DOHH2 (cell line): ENCODE measurements at regions not wholly inside any gene's neighbourhood (a gene's known extent, or its start where the extent isn't known, plus 50 kb on each side); places are given as distances from the start of the nearest gene placed in this dataset.

Experiments used
- H3F3A ChIP-seq: fragments of 200-600 bp; sonication (generic), shearing (Covaris generic); 2 replicates; pipeline ENCODE4 v1.6.0; 2016; ENCODE audit warnings: antibody characterized with exemption, mild to moderate bottlenecking; ENCODE audit not compliant: control insufficient read depth, insufficient read depth
- H3K27ac ChIP-seq: fragments of 200-600 bp; sonication (generic); 2 replicates; pipeline ENCODE4 v1.5.1; 2014; ENCODE audit warnings: low read depth, mild to moderate bottlenecking, low read length, moderate library complexity
- H3K27me3 ChIP-seq: fragments of 200-600 bp; sonication (generic); 2 replicates; pipeline ENCODE4 v1.6.1; 2014; ENCODE audit warnings: mild to moderate bottlenecking, low read length, mixed read lengths; ENCODE audit not compliant: control insufficient read depth
- H3K36me3 ChIP-seq: fragments of 200-600 bp; sonication (generic); 2 replicates; pipeline ENCODE4 v1.6.1; 2014; ENCODE audit warnings: mild to moderate bottlenecking, low read length, moderate library complexity, mixed read lengths; ENCODE audit not compliant: control insufficient read depth
- H3K4me1 ChIP-seq: fragments of 200-600 bp; sonication (generic); 2 replicates; pipeline ENCODE4 v1.6.1; 2014; ENCODE audit warnings: mild to moderate bottlenecking, low read length, mixed read lengths; ENCODE audit not compliant: control insufficient read depth
- H3K4me2 ChIP-seq: fragments of 200-600 bp; sonication (generic); 2 replicates; pipeline ENCODE4 v1.6.0; 2014; ENCODE audit warnings: mild to moderate bottlenecking, low read length, moderate library complexity
- H3K4me3 ChIP-seq: fragments of 200-600 bp; sonication (generic); 2 replicates; pipeline ENCODE4 v1.5.1; 2014; ENCODE audit warnings: mild to moderate bottlenecking, low read length, mixed read lengths
- H3K79me2 ChIP-seq: fragments of 200-600 bp; sonication (generic); 2 replicates; pipeline ENCODE4 v1.6.1; 2014; ENCODE audit warnings: mild to moderate bottlenecking, low read length, mixed read lengths; ENCODE audit not compliant: control insufficient read depth
- H3K9me2 ChIP-seq: fragments of 200-600 bp; sonication (generic); replicated peaks from 2 replicates; pipeline ENCODE4 v1.6.1; 2014; ENCODE audit warnings: mild to moderate bottlenecking, low read length, mixed read lengths; ENCODE audit not compliant: control insufficient read depth
- H3K9me3 ChIP-seq: fragments of 200-600 bp; sonication (generic); 2 replicates; pipeline ENCODE4 v1.6.1; 2014; ENCODE audit warnings: antibody characterized with exemption, low read length, mixed read lengths; ENCODE audit not compliant: control insufficient read depth, insufficient read depth
- H4K20me1 ChIP-seq: fragments of 200-600 bp; sonication (generic); 2 replicates; pipeline ENCODE4 v1.6.0; 2014; ENCODE audit warnings: low read depth, mild to moderate bottlenecking, antibody characterized with exemption, low read length, moderate library complexity; ENCODE audit not compliant: control insufficient read depth, insufficient read depth
- EZH2phosphoT487 ChIP-seq: fragments of 200-600 bp; sonication (generic); IDR thresholded peaks from 2 replicates; pipeline ENCODE4 v1.6.1; 2017; ENCODE audit warnings: borderline replicate concordance, mild to moderate bottlenecking, antibody characterized with exemption, low read length, moderate library complexity, mixed read lengths
- TF ChIP-seq, protein P1 (sequence below): fragments of 200-600 bp; sonication (generic); IDR thresholded peaks from one replicate; pipeline ENCODE4 v1.5.1; 2014; ENCODE audit warnings: antibody characterized with exemption, mild to moderate bottlenecking, low read depth, low read length; ENCODE audit not compliant: poor library complexity, severe bottlenecking

DNA sequence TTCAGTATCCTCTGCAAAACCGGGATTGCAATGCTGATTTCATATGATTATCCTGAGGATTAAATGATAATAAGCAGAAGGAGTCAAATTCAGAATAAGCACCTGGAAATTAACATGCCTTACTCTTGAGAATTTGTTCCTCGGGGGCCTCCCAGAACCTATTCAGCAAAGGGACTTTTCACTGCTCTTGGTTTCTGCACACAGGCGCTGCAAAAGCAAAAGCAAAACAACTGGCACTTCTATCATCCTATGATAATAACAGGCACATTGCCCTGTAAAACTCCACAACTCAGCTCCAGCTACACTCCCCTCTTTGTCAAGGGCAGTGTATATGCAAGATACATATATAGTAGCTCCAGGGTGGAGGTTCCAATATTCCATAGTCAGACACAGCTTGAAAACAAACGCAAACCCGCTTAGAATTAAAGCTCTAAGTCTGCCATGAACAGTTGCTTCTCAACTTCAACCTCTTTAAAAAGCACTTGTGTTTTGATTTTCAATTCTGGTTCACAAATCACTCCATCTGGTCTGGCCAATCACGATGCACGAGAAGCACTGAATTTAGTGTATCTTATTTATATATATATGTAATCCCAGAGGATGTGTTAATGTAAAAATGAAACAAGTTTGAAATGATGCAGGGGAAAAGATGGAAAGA is 119.9 kb upstream of the PTER start:
- no peak overlapping the region for H3K4me2 ChIP-seq
- TF ChIP-seq, protein P1, sequence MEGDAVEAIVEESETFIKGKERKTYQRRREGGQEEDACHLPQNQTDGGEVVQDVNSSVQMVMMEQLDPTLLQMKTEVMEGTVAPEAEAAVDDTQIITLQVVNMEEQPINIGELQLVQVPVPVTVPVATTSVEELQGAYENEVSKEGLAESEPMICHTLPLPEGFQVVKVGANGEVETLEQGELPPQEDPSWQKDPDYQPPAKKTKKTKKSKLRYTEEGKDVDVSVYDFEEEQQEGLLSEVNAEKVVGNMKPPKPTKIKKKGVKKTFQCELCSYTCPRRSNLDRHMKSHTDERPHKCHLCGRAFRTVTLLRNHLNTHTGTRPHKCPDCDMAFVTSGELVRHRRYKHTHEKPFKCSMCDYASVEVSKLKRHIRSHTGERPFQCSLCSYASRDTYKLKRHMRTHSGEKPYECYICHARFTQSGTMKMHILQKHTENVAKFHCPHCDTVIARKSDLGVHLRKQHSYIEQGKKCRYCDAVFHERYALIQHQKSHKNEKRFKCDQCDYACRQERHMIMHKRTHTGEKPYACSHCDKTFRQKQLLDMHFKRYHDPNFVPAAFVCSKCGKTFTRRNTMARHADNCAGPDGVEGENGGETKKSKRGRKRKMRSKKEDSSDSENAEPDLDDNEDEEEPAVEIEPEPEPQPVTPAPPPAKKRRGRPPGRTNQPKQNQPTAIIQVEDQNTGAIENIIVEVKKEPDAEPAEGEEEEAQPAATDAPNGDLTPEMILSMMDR = no peak
- no peak for TF ChIP-seq EZH2phosphoT487

DNA sequence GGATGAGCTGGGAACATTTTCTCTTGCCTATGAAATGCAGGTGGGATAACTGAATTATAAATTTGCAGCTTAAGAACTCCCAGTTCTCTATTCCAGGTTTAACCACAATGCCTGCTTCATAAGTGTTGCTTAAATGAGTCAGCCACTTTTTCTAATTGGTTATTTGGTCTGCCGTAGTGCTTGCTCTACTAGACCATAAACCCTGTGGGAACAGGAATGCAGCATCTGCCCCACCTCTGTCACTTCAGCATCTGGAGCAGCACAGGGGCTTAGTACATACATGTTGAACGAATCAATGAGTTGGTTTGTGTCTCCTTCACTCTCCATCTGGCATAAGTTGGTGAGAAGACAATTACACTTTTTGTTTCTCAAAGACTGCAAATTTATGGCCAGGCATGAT is 95.2 kb upstream of the PTER start:
- Histone ChIP-seq H3K79me2 (no peaks in the 10 kb centered on the region), H3K9me3 (no peaks in the 10 kb centered on the region), H3K4me3 (no peak overlapping the region), H3K27me3 (no peaks in the 10 kb centered on the region), H3K4me2 (no peak overlapping the region), H3K27ac (no peak overlapping the region), H3K36me3 (no peaks in the 10 kb centered on the region), H3F3A (no peaks in the 10 kb centered on the region), H4K20me1 (no peaks in the 10 kb centered on the region), H3K9me2 (no peaks in the 10 kb centered on the region; the same call in 1 of the 2 replicates), H3K4me1 (no peaks in the 10 kb centered on the region)
- TF ChIP-seq, protein P1 = no peak

More for the DNA sequence above, 119.9 kb upstream of the PTER start:
- Histone ChIP-seq H3K9me3 (no peaks in the 10 kb centered on the region), H3K27me3 (no peaks in the 10 kb centered on the region), H3F3A (no peaks in the 10 kb centered on the region), H3K36me3 (no peaks in the 10 kb centered on the region), H3K27ac (no peak overlapping the region), H3K4me3 (no peak overlapping the region), H3K4me1 (no peaks in the 10 kb centered on the region), H4K20me1 (no peaks in the 10 kb centered on the region), H3K79me2 (no peaks in the 10 kb centered on the region), H3K9me2 (no peaks in the 10 kb centered on the region)

DNA sequence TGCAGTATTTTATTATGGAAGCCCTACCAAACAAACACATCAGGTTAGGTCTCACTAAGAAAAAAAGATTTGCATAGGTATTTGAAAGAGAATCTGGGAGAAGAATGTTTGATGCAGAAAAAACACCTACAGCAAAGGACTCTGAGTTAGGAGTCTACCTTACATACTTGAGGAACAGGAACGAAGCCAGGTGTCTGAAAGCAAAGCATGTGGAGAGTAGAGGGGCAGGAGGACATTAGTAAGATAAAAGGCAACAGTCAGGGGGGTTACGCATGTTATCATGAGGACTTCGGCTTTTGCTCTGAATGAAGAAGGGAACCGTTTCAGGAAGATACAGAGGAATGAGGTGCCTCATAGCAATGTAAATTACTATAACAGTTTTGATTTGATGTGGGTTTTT is 87.9 kb upstream of the PTER start:
- no peaks in the 10 kb centered on the region for H3K4me1 ChIP-seq

More for the DNA sequence above, 87.9 kb upstream of the PTER start:
- no peak overlapping the region for H3K4me3 ChIP-seq
- H3K9me2 ChIP-seq = no peaks in the 10 kb centered on the region
- no peaks in the 10 kb centered on the region for H3K36me3 ChIP-seq
- H3K9me3 ChIP-seq = no peaks in the 10 kb centered on the region
- no peak for TF ChIP-seq EZH2phosphoT487
- TF ChIP-seq, protein P1 = no peak
- no peaks in the 10 kb centered on the region for H3F3A ChIP-seq
- no peaks in the 10 kb centered on the region for H4K20me1 ChIP-seq
- H3K27ac ChIP-seq = no peak overlapping the region
- H3K27me3 ChIP-seq = no peaks in the 10 kb centered on the region
- no peak overlapping the region for H3K4me2 ChIP-seq
- no peaks in the 10 kb centered on the region for H3K79me2 ChIP-seq
